C4-2B (cell line): ENCODE measurements at regions not wholly inside any gene's neighbourhood (a gene's known extent, or its start where the extent isn't known, plus 50 kb on each side); places are given as distances from the start of the nearest gene placed in this dataset.

Experiments used
- H3K27ac ChIP-seq: fragments of 450-650 bp; 2 replicates; pipeline ENCODE4 v1.5.1; 2017
- ZFX ChIP-seq: fragments of 450-650 bp; IDR thresholded peaks from 2 replicates; pipeline ENCODE4 v1.6.1; 2017
- TF ChIP-seq, protein P1 (sequence below): fragments of 450-650 bp; conservative IDR thresholded peaks from 2 replicates; pipeline ENCODE4 v1.5.1; 2017; ENCODE audit warnings: mild to moderate bottlenecking

DNA sequence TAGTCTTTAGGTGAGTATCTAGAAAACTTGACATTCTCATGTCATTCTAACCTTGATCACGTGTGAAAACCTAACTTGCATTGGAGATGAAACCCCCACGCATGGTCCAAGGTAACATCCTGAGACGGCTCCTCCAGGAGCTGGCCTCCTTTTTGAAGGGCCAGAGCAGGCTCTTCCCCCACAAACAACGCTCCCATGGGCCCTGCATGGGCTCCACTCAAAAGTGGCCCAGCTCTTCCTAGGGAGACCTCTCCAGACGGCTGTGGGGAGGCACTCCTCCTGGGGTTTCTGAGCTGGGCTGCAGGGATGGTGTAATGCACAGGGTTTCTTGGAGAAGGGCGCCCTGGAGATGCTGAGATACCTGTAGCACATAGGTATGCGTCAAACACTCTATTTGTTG lies 296.2 kb upstream of the IRX1 start:
- no peak for TF ChIP-seq ZFX
- TF ChIP-seq, protein P1, sequence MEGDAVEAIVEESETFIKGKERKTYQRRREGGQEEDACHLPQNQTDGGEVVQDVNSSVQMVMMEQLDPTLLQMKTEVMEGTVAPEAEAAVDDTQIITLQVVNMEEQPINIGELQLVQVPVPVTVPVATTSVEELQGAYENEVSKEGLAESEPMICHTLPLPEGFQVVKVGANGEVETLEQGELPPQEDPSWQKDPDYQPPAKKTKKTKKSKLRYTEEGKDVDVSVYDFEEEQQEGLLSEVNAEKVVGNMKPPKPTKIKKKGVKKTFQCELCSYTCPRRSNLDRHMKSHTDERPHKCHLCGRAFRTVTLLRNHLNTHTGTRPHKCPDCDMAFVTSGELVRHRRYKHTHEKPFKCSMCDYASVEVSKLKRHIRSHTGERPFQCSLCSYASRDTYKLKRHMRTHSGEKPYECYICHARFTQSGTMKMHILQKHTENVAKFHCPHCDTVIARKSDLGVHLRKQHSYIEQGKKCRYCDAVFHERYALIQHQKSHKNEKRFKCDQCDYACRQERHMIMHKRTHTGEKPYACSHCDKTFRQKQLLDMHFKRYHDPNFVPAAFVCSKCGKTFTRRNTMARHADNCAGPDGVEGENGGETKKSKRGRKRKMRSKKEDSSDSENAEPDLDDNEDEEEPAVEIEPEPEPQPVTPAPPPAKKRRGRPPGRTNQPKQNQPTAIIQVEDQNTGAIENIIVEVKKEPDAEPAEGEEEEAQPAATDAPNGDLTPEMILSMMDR: no peak
- no peak overlapping the region for H3K27ac ChIP-seq

GRCh38 chr5:3297853-3298252 lies 297.8 kb upstream of the IRX1 start:
- H3K27ac ChIP-seq: no peak overlapping the region
- no peak for TF ChIP-seq ZFX
- TF ChIP-seq, protein P1: no peak

DNA sequence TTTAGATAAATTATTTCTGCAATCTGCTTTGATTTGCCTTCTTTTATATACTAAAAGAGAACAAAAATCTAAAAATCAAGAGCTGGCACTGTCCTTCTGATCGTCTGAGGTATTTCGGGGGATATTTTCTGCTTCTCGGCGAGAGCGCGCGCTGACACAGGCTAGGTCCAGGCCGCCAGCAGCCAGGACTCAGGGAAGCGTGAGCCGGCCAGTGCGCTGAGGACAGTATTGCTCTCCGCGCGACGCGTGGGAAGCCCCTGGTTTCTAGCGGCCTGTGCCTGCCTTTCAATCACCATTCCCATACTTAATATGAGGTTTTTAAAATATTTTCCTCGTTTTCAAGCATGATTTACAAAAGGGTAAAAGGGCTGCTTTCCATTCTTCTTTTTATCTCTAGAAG lies 307.3 kb upstream of the IRX1 start:
- no peak overlapping the region for H3K27ac ChIP-seq
- TF ChIP-seq, protein P1: no peak
- no peak for TF ChIP-seq ZFX

GRCh38 chr5:3287516-3287915 lies 308.1 kb upstream of the IRX1 start:
- no peak overlapping the region for H3K27ac ChIP-seq
- TF ChIP-seq, protein P1: no peak
- TF ChIP-seq ZFX: no peak

DNA sequence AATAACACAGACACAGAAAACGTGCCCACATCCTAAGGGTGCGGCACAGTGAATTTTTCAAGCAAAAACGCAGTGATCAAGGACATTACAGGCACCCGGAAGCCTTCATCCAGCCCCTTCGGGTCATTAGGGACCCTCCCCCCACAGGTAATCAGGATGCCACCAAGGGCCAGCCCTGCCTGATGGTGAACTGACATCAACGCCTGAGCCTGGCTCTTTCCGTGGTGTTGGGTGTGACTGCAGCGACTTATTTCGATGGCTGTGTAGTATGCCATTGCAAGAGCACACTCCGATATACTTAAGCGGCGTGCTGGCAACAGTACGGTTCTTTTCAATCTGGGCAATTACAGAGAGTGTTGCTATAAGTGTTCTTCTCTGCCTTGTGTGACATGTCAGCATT lies 310.0 kb upstream of the IRX1 start:
- H3K27ac ChIP-seq: no peak overlapping the region
- TF ChIP-seq, protein P1: no peak
- no peak for TF ChIP-seq ZFX

DNA sequence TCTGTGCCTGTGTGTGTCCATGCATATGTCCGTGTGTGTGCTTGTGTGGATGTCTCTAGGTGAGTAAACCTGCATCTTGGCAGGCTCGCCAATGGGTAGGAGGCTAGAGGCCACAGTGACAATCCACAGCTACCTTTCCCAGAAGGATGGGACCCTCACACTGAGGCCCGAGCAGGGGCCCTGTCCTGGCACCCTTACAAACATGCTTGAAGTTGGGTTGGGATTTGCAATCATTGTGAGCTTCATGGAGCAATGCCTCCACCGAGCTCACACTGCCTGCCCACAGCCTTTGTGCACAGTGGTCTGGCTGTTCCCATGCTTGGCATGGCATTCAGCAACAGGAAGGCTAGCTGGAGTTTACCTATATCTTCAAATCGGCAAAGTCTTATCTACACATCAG lies 311.1 kb upstream of the IRX1 start:
- TF ChIP-seq, protein P1: no peak
- no peak for TF ChIP-seq ZFX
- no peak overlapping the region for H3K27ac ChIP-seq

- no peak overlapping the region for H3K27ac ChIP-seq
- TF ChIP-seq ZFX: no peak
- TF ChIP-seq, protein P1: no peak
Measured at GRCh38 chr5:3282841-3283240, 312.8 kb upstream of the IRX1 start.
